HL-60 (cell line): ENCODE measurements at regions not wholly inside any gene's neighbourhood (a gene's known extent, or its start where the extent isn't known, plus 50 kb on each side); places are given as distances from the start of the nearest gene placed in this dataset.

ENCODE experiments used
- CTCF ChIP-seq: IDR thresholded peaks from one replicate; pipeline ENCODE4 v1.5.1; 2011; ENCODE audit warnings: low read length, control low read depth, inconsistent platforms; ENCODE audit not compliant: insufficient read depth
- POLR2AphosphoS5 ChIP-seq: IDR thresholded peaks from 2 replicates; pipeline ENCODE4 v1.6.1; 2012; ENCODE audit warnings: low read depth
- REST ChIP-seq: IDR thresholded peaks from 2 replicates; pipeline ENCODE4 v1.6.1; 2012; ENCODE audit warnings: low read depth; ENCODE audit not compliant: insufficient replicate concordance

- TF ChIP-seq POLR2AphosphoS5 (no peak), REST (no peak), CTCF (no peak)
Measured at GRCh38 chr9:4356306-4356705, 56.4 kb upstream of the GLIS3 start.
